K562 (cell line): ENCODE measurements at regions not wholly inside any gene's neighbourhood (a gene's known extent, or its start where the extent isn't known, plus 50 kb on each side); places are given as distances from the start of the nearest gene placed in this dataset.

Experiments
- ATAC-seq: fragments of 200-7000 bp; cut with Tn5 transposase; 3 replicates; pipeline ENCODE4 v1.9.1; 2020; ENCODE audit warnings: moderate library complexity
- BruUV-seq: library from RNA; stranded (reverse); fragments of 400-500 nt; replicated peaks from 2 replicates; lab custom pipeline; 2021; lab: Mats Ljungman, UMichigan
- CTCF ChIA-PET: fragments of 300-600 bp; formaldehyde crosslinking; extraction: SDS; loops from one replicate; lab custom pipeline; 2021; ENCODE audit warnings: low intra/inter-chr PET ratio; lab: Yijun Ruan, JAX
- POLR2A ChIA-PET: fragments of 300-600, 350-650 bp; sonication (Branson Sonifier 250); formaldehyde crosslinking; extraction: SDS; loops from one replicate; lab custom pipeline; 2021; ENCODE audit warnings: antibody characterized with exemption, inconsistent platforms; lab: Yijun Ruan, JAX
- DNase-seq, 4 experiments: peaks; one replicate each; pipeline versions ENCODE4 v3.0.0 to v3.0.0-alpha.2; 2011 to 2018; ENCODE audit warnings: low spot score in 3 of 4, mixed read lengths in 3 of 4; ENCODE audit errors: extremely low read depth in 1 of 4
- FAIRE-seq: peaks from 2 replicates; lab custom pipeline; 2011; peaks lifted over from hg19 to GRCh38; lab: Jason Lieb, UNC
- H2AFZ ChIP-seq: 2 replicates; pipeline ENCODE4 v1.6.0; 2011; ENCODE audit warnings: low read depth, low read length, control low read depth, inconsistent platforms
- H3K27ac ChIP-seq: fragments of 200-600 bp; 3 replicates; pipeline ENCODE4 v1.8.0; 2011; ENCODE audit warnings: low read depth, mild to moderate bottlenecking, control low read depth, inconsistent platforms, low read length, moderate library complexity, mixed read lengths; ENCODE audit errors: extremely low read depth
- H3K27me3 ChIP-seq, 2 experiments: fragments of 300-600 bp in 1 of 2; 2 replicates in 1 of 2; 3 replicates in 1 of 2; pipeline versions ENCODE4 v1.6.0 to v1.8.0; 2011; ENCODE audit warnings: inconsistent platforms in 2 of 2, low read length in 2 of 2, mild to moderate bottlenecking in 1 of 2, mixed read lengths in 1 of 2, moderate library complexity in 1 of 2; ENCODE audit not compliant: control insufficient read depth in 2 of 2, insufficient read depth in 2 of 2
- H3K36me3 ChIP-seq: fragments of 300-600 bp; 3 replicates; pipeline ENCODE4 v1.8.0; 2011; ENCODE audit warnings: mild to moderate bottlenecking, low read length, inconsistent platforms; ENCODE audit not compliant: control insufficient read depth, insufficient read depth
- H3K4me1 ChIP-seq, 2 experiments: fragments of 200-600 bp in 1 of 2; replicated peaks in 1 of 2; 2 replicates in 1 of 2; 3 replicates in 1 of 2; pipeline versions ENCODE4 v1.5.1 to v1.8.0; 2011; ENCODE audit warnings: inconsistent platforms in 2 of 2, low read length in 2 of 2, mild to moderate bottlenecking in 1 of 2, mixed read lengths in 1 of 2, moderate library complexity in 1 of 2; ENCODE audit not compliant: control insufficient read depth in 2 of 2, insufficient read depth in 2 of 2
- H3K4me2 ChIP-seq: 2 replicates; pipeline ENCODE4 v1.6.1; 2011; ENCODE audit warnings: low read length, control low read depth, inconsistent platforms, mixed read lengths; ENCODE audit not compliant: insufficient read depth
- H3K4me3 ChIP-seq: fragments of 200-600 bp; sonication (generic), shearing (Covaris generic); 2 replicates; pipeline ENCODE4 v1.5.1; 2016; ENCODE audit warnings: control low read depth, inconsistent platforms
- H3K79me2 ChIP-seq: fragments of 200-600 bp; 3 replicates; pipeline ENCODE4 v1.8.0; 2011; ENCODE audit warnings: low read length, inconsistent platforms; ENCODE audit not compliant: control insufficient read depth, insufficient read depth
- H3K9ac ChIP-seq, 2 experiments: 2 replicates each; pipeline versions ENCODE4 v1.6.0 to v1.6.1; 2011; ENCODE audit warnings: low read depth in 2 of 2, low read length in 2 of 2, control low read depth in 1 of 2, inconsistent platforms in 1 of 2, mild to moderate bottlenecking in 1 of 2, mixed read lengths in 1 of 2; ENCODE audit not compliant: insufficient read depth in 1 of 2
- H3K9me1 ChIP-seq: one replicate; pipeline ENCODE4 v1.6.0; 2011; ENCODE audit warnings: inconsistent platforms, mild to moderate bottlenecking, low read length, moderate library complexity; ENCODE audit not compliant: control insufficient read depth, insufficient read depth
- H3K9me3 ChIP-seq: replicated peaks from 2 replicates; pipeline ENCODE4 v1.5.1; 2011; ENCODE audit warnings: low read depth, low read length, inconsistent platforms; ENCODE audit not compliant: control insufficient read depth, insufficient read depth
- H4K20me1 ChIP-seq: replicated peaks from 2 replicates; pipeline ENCODE4 v1.6.1; 2011; ENCODE audit warnings: low read length, inconsistent platforms, mixed read lengths; ENCODE audit not compliant: control insufficient read depth, insufficient read depth
- CBFA2T2 ChIP-seq: fragments of 450-650 bp; conservative IDR thresholded peaks from 2 replicates; pipeline ENCODE4 v1.6.1; 2017; ENCODE audit warnings: mild to moderate bottlenecking
- DPF2 ChIP-seq: fragments of 450-650 bp; IDR thresholded peaks from 2 replicates; pipeline ENCODE4 v1.6.1; 2016
- E2F6 ChIP-seq, 2 experiments: IDR thresholded peaks; 2 replicates each; pipeline ENCODE4 v1.6.1; 2011; ENCODE audit warnings: borderline replicate concordance in 1 of 2, control low read depth in 1 of 2, low read depth in 1 of 2, low read length in 1 of 2, mild to moderate bottlenecking in 1 of 2, mixed read lengths in 1 of 2, moderate library complexity in 1 of 2; ENCODE audit not compliant: insufficient read depth in 1 of 2, insufficient read length in 1 of 2, poor library complexity in 1 of 2, severe bottlenecking in 1 of 2; ENCODE audit errors: extremely low read depth in 1 of 2
- FOXA3 ChIP-seq, 2 experiments: fragments of 450-650 bp in 1 of 2; sonication (generic) in 1 of 2; formaldehyde crosslinking; IDR thresholded peaks in 1 of 2; conservative IDR thresholded peaks in 1 of 2; 2 replicates each; pipeline versions ENCODE4 v1.4.0 to v1.8.0; 2020 to 2022; ENCODE audit warnings: mild to moderate bottlenecking in 2 of 2, missing genetic modification reagents in 1 of 2
- MLLT1 ChIP-seq, 2 experiments: fragments of 450-650 bp; IDR thresholded peaks; 2 replicates each; pipeline ENCODE4 v1.6.1; 2016
- NBN ChIP-seq: fragments of 450-650 bp; IDR thresholded peaks from 2 replicates; pipeline ENCODE4 v1.6.1; 2016; ENCODE audit warnings: low read depth, mild to moderate bottlenecking
- RNF2 ChIP-seq: sonication (generic); IDR thresholded peaks from 2 replicates; pipeline ENCODE4 v1.6.1; 2016
- TBL1XR1 ChIP-seq, 2 experiments: IDR thresholded peaks; 2 replicates each; pipeline ENCODE4 v1.6.1; 2012; ENCODE audit warnings: improper control_type of control experiment in 2 of 2, low read length in 2 of 2, mild to moderate bottlenecking in 1 of 2
- TGIF2 ChIP-seq: sonication (generic); formaldehyde crosslinking; IDR thresholded peaks from 2 replicates; pipeline ENCODE4 v1.8.1; 2022; ENCODE audit warnings: mild to moderate bottlenecking, missing genetic modification reagents, moderate library complexity
- UBTF ChIP-seq, 2 experiments: IDR thresholded peaks; 2 replicates each; pipeline ENCODE4 v1.6.1; 2012; ENCODE audit warnings: improper control_type of control experiment in 2 of 2, low read depth in 2 of 2, low read length in 2 of 2, borderline replicate concordance in 1 of 2
- XRCC3 ChIP-seq: fragments of 450-650 bp; IDR thresholded peaks from 2 replicates; pipeline ENCODE4 v1.6.1; 2017; ENCODE audit warnings: mild to moderate bottlenecking, moderate library complexity
- ZBTB9 ChIP-seq: fragments of 450-650 bp; formaldehyde crosslinking; IDR thresholded peaks from 2 replicates; pipeline ENCODE4 v1.4.0; 2020; ENCODE audit warnings: mild to moderate bottlenecking, moderate library complexity
- ZEB2 ChIP-seq: fragments of 450-650 bp; IDR thresholded peaks from 2 replicates; pipeline ENCODE4 v1.6.1; 2016
- ZNF263 ChIP-seq: sonication (generic); formaldehyde crosslinking; IDR thresholded peaks from 2 replicates; pipeline ENCODE4 v1.8.0; 2022; ENCODE audit warnings: mild to moderate bottlenecking, missing genetic modification reagents, borderline replicate concordance
- ZNF436 ChIP-seq: fragments of 250-450, 450-650 bp; sonication (Bioruptor Pico); formaldehyde crosslinking; IDR thresholded peaks from 2 replicates; pipeline ENCODE4 v1.7.0; 2020; ENCODE audit warnings: mild to moderate bottlenecking
- WGBS: fragments of 100-300 bp; shearing (Covaris generic); methylation state at CpG from one replicate; pipeline ENCODE4 v1.1.6; 2016; ENCODE audit warnings: low coverage, mixed read lengths; ENCODE audit not compliant: insufficient coverage; ENCODE audit errors: missing lambda C conversion rate; 5-methylcytosine and 5-hydroxymethylcytosine counted together
- in situ Hi-C: fragments of 300-500 bp; cut with MboI; formaldehyde crosslinking; loops from 4 replicates; pipeline ENCODE4 v1.15.0; 2018; ENCODE audit warnings: inconsistent platforms, mixed read lengths
- intact Hi-C: fragments of 100-400 bp; cut with micrococcal nuclease; formaldehyde crosslinking; loops from 2 replicates; pipeline ENCODE4 v1.14.2; 2022

GRCh38 chr7:46534664-46535588, 613.9 kb upstream of the IGFBP3 start:
- H3K79me2 ChIP-seq, result no peaks in the 10 kb centered on the region
- H3K4me1 ChIP-seq, result no peaks in the 10 kb centered on the region
- H3K27me3 ChIP-seq, result no peaks in the 10 kb centered on the region
- BruUV-seq, result no TSS peak
- H3K9me3 ChIP-seq, result no peaks in the 10 kb centered on the region; the same call in 1 of the 2 replicates
- H3K9ac ChIP-seq, result no peak overlapping the region
- FAIRE-seq, result no peak
- H3K9me1 ChIP-seq, result no peaks in the 10 kb centered on the region
- H2AFZ ChIP-seq, result no peak overlapping the region
- DNase-seq, result no peak
- H3K4me2 ChIP-seq, result no peak overlapping the region
- no peaks in the 10 kb centered on the region for H3K36me3 ChIP-seq
- 3% methylated on average over 6 of the region's 6 CpGs for WGBS
- ATAC-seq, result no peak
- H4K20me1 ChIP-seq, result no peaks in the 10 kb centered on the region
- intact Hi-C loops, result no loop called here
- ChIA-PET POLR2A (no interaction called here), CTCF (no interaction called here)
- in situ Hi-C loops, result no loop called here
- H3K27ac ChIP-seq, result no peak overlapping the region
- H3K4me3 ChIP-seq, result no peak overlapping the region
- TF ChIP-seq FOXA3 (CRISPR knock-in tag; conservative IDR thresholded peaks at IDR 0.05 in 1 of 2, IDR thresholded peaks at IDR 0.05 in 1 of 2) (no peak), NBN (no peak), ZNF263 (CRISPR knock-in tag) (no peak), DPF2 (no peak), TGIF2 (no peak), ZNF436 (CRISPR knock-in tag) (no peak), CBFA2T2 (no peak), RNF2 (no peak), E2F6 (IDR thresholded peaks at IDR 0.05; ENCODE audit: borderline replicate concordance in 1 of 2, extremely low read depth in 1 of 2, insufficient read depth in 1 of 2, insufficient read length in 1 of 2, low read depth in 1 of 2, low read length in 1 of 2, poor library complexity in 1 of 2, severe bottlenecking in 1 of 2) (no peak), UBTF (IDR thresholded peaks at IDR 0.05; ENCODE audit: borderline replicate concordance in 1 of 2, low read depth in 2 of 2, low read length in 2 of 2) (no peak), TBL1XR1 (IDR thresholded peaks at IDR 0.05; ENCODE audit: low read length in 2 of 2) (no peak), MLLT1 (IDR thresholded peaks at IDR 0.05) (no peak), ZBTB9 (CRISPR knock-in tag) (no peak), XRCC3 (no peak), ZEB2 (no peak)
